Cardiac muscle cell (in vitro differentiated cells and primary cell): ENCODE measurements at regions not wholly inside any gene's neighbourhood (a gene's known extent, or its start where the extent isn't known, plus 50 kb on each side); places are given as distances from the start of the nearest gene placed in this dataset.

ENCODE experiments used
- DNase-seq, 2 donors: peaks; one replicate each; pipeline versions ENCODE4 v3.0.0 to v3.0.0-alpha.2; 2010 to 2017; ENCODE audit warnings: low read depth in 1 of 2, low spot score in 1 of 2
- H3K27ac ChIP-seq: fragments of 200-600 bp; sonication (generic); 2 replicates; pipeline ENCODE4 v1.5.1; 2016
- H3K27me3 ChIP-seq: fragments of 200-600 bp; sonication (generic); 2 replicates; pipeline ENCODE4 v1.6.0; 2016; ENCODE audit warnings: control low read depth
- H3K36me3 ChIP-seq: fragments of 200-600 bp; sonication (generic); 2 replicates; pipeline ENCODE4 v1.5.1; 2016; ENCODE audit warnings: control low read depth
- H3K4me1 ChIP-seq: fragments of 200-600 bp; sonication (generic); 2 replicates; pipeline ENCODE4 v1.8.1; 2017; ENCODE audit warnings: low read depth, mild to moderate bottlenecking, mixed run types
- H3K4me3 ChIP-seq: fragments of 200-600 bp; sonication (generic); 2 replicates; pipeline ENCODE4 v1.5.1; 2016; ENCODE audit warnings: mild to moderate bottlenecking
- H3K9me3 ChIP-seq: fragments of 200-600 bp; sonication (generic); 2 replicates; pipeline ENCODE4 v1.5.1; 2017; ENCODE audit warnings: low read depth, mild to moderate bottlenecking, control low read depth
- CTCF ChIP-seq: IDR thresholded peaks from 2 replicates; pipeline ENCODE4 v1.5.1; 2012; ENCODE audit warnings: low read depth, mild to moderate bottlenecking, low read length

- no peak for TF ChIP-seq CTCF
- no peak overlapping the region for H3K4me3 ChIP-seq
- no peaks in the 10 kb centered on the region for H3K36me3 ChIP-seq
- no peaks in the 10 kb centered on the region for H3K9me3 ChIP-seq
- peaks cover 20% of the 10 kb centered on the region for H3K4me1 ChIP-seq
- no peaks in the 10 kb centered on the region for H3K27me3 ChIP-seq
- peak in 1 of 2 donors; percentile 43 for DNase-seq
- no peak overlapping the region for H3K27ac ChIP-seq
These were observed 232.7 kb upstream of the CDH5 start for GRCh38 chr16:66133643-66134338.

DNA sequence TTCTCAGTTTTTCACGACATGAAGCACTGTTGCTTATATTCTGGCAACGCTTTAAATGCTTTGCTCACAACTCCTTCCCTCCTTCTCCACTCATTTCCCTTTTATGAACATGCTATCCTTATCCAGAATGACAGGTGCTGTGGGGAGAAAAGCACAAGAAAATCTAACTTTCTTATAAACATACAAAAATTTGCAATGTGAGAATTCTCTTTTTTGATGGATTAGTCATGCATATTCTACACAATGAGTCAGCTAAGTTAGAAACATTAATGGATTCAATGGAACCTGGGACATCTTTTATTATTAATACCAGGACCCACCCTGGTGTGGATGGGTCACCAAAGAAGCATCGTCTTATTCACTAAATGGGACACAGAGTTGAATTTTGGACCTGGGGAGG is 234.6 kb upstream of the CDH5 start:
- no peak for TF ChIP-seq CTCF
- H3K36me3 ChIP-seq, result no peaks in the 10 kb centered on the region
- H3K4me3 ChIP-seq, result no peak overlapping the region
- H3K27me3 ChIP-seq, result peaks cover 4% of the 10 kb centered on the region
- peaks cover 25% of the 10 kb centered on the region for H3K4me1 ChIP-seq
- no peak for DNase-seq
- no peak overlapping the region for H3K27ac ChIP-seq
- H3K9me3 ChIP-seq, result no peaks in the 10 kb centered on the region

- no peak for TF ChIP-seq CTCF
- peak in 1 of 2 donors; percentile 33 for DNase-seq
- no peaks in the 10 kb centered on the region for H3K36me3 ChIP-seq
- H3K27ac ChIP-seq, result no peak overlapping the region
- H3K27me3 ChIP-seq, result peaks cover 4% of the 10 kb centered on the region
- peaks cover 24% of the 10 kb centered on the region for H3K4me1 ChIP-seq
- H3K4me3 ChIP-seq, result no peak overlapping the region
- H3K9me3 ChIP-seq, result no peaks in the 10 kb centered on the region
These were observed 235.2 kb upstream of the CDH5 start for GRCh38 chr16:66131156-66131807.

- H3K4me1 ChIP-seq, result peaks cover 21% of the 10 kb centered on the region
- peak in 1 of 2 donors; percentile 93 for DNase-seq
- H3K36me3 ChIP-seq, result no peaks in the 10 kb centered on the region
- H3K9me3 ChIP-seq, result no peaks in the 10 kb centered on the region
- peaks cover 4% of the 10 kb centered on the region for H3K27me3 ChIP-seq
- no peak overlapping the region for H3K4me3 ChIP-seq
- no peak overlapping the region for H3K27ac ChIP-seq
- TF ChIP-seq CTCF, result no peak
These were observed 236.1 kb upstream of the CDH5 start for GRCh38 chr16:66130296-66130905.

GRCh38 chr16:66129196-66129595 is 237.3 kb upstream of the CDH5 start:
- Histone ChIP-seq H3K4me3 (no peak overlapping the region), H3K36me3 (no peaks in the 10 kb centered on the region), H3K27me3 (peaks cover 4% of the 10 kb centered on the region), H3K4me1 (peaks cover 13% of the 10 kb centered on the region), H3K9me3 (no peaks in the 10 kb centered on the region), H3K27ac (no peak overlapping the region)
- no peak for DNase-seq
- TF ChIP-seq CTCF, result no peak
